GM19240 (cell line): ENCODE measurements at regions not wholly inside any gene's neighbourhood (a gene's known extent, or its start where the extent isn't known, plus 50 kb on each side); places are given as distances from the start of the nearest gene placed in this dataset.
"Not testable (repeated sequence)": the region's sequence is repeated elsewhere in the genome, so short reads cannot be mapped to it uniquely, and the experiment has no call there.

Experiments used
- DNase-seq: peaks from one replicate; pipeline ENCODE4 v3.0.0; 2011; ENCODE audit warnings: low spot score; ENCODE audit not compliant: insufficient read length

- DNase-seq, result not testable (repeated sequence)
Measured at GRCh38 chrX:129084291-129084690, 439.0 kb downstream of the SMARCA1 start.

GRCh38 chrX:129077424-129078170, 445.7 kb downstream of the SMARCA1 start:
- no peak for DNase-seq

- no peak for DNase-seq
Measured at GRCh38 chrX:129071390-129071789, 451.9 kb downstream of the SMARCA1 start.

GRCh38 chrX:129065895-129066294, 457.4 kb downstream of the SMARCA1 start:
- no peak for DNase-seq

DNA sequence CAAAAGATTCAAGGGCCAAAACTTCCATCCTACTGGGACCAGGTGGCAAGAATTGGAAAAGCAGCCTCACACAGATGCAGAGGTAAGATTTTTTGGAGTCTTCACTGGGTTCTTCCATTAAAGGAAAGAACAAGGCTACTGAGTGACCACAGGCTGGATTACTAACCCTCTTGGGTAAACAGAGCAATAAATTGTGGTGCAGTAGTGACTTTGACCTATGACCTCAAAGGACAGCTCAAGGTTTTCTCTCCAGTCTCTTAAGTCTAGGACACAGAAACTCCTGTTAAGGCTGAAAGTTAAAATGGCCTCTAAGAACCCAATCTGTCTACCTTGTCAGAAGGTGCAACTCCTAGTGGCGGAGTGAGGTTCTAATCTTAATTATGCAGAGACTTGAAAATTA, 464.9 kb downstream of the SMARCA1 start:
- DNase-seq, result no peak

DNA sequence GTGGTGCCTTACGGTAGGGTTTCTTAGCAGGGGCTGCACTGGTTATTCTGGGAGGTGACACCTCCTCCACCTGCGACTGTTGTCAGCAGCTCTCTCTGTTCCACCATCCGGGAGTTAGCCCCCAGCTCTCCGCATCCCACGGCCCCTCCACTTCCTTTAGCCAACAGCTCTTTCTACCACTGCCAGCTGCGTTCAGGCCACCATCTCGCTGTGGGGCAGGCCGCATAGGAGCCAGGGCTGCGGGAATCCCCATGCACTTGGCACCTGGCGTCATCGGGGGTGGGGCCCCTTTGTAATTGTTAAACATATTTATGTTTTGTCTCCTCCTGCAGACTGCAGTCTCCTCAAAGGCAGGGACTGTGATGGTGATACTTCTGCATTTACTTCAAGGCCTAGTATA, 480.2 kb downstream of the SMARCA1 start:
- no peak for DNase-seq

DNA sequence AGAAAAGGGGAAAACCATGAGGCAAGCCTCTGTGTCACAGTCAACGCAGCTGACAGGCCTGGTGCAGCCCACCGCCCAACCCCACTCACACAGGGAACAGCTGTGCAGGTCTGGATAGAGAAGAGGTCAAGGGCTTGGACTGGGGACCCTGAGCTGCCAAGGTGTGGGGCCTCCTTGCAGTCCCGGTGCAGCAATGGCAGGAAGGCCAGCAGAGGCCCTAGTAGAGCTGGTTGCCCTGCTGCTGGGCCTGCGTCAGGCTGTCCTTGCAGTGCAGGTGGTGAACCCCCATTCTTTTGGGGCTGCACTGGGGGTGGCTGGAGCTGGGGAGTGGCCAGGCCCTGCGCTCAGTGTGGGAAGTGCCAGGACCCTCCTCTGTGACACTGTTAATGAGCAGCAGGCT, 482.0 kb downstream of the SMARCA1 start:
- no peak for DNase-seq

DNA sequence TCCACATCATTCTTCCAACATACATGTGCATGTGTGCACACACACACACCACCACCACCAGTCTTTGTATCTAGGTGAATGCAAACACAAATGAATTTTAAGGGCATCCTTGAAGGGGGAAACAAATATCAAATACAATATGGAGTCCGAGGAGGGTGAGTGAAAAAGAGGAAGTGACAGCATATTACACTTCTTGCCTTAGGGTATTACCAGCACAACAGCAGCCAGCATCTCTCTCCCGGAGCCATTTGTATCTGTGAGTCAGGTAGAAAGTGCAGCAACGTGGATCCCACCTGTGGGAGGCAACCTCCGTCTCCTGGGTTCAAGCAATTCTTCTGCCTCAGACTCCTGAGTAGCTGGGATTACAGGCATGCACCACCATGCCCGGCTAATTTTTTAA, 483.2 kb downstream of the SMARCA1 start:
- no peak for DNase-seq

DNA sequence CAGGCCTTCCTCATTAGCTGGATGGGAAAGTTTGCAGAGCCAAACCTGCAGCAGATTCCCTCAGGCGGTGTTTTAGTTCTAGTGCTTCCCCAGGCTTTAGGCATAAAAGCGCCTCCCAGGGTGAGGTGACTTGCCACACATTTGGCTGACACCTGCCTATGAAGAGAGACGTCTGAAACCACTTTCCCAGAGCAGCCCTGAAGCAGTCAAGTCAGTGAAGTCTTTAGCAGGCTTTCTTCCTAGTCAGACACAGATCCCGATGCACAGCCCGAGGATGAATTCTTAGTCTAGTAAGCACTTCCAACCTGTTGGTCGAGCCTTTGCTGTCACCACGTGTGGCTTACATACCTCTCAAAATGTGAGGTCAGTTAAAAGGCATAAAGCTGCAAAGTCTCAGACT, 484.1 kb downstream of the SMARCA1 start:
- DNase-seq, result no peak

GRCh38 chrX:129037389-129037788, 485.9 kb downstream of the SMARCA1 start:
- no peak for DNase-seq

DNA sequence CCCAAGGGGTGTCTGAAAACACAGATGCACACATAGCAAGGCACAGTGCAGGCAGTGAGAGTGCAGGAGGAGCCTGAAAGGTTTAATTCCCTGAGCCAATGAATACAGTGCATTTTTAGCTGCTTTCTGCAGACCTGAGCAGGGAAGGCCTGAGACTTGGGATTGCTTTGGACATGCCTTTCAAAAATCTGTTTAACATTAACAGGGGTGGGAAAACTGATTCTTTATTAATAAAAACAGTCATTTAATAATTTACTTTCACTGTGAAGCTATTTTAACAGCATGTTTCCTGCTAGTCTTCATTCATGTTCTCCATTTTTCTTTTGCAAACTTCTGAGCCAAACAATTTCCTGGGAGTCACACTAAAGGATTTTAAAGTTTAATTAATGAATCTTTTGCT, 488.1 kb downstream of the SMARCA1 start:
- DNase-seq, result no peak

DNA sequence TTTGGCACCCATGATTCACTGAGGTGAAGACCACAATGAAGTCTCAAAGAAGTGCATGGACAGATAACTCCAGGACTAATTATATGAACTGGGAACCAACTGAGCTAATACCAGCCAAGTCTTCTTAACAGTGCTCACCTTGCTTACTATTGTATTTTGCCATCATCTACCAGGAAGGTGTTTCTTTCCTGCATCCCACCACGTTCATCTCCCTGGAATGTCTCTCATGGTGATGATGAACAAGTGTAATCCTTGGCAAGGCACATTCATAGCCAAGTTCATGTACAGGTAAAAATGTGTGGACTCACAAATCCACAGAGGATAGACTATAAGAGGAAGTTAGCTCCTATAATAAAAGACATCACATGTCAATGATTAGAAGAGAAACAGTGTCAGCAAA, 489.1 kb downstream of the SMARCA1 start:
- no peak for DNase-seq

GRCh38 chrX:129026202-129026601, 497.1 kb downstream of the SMARCA1 start:
- DNase-seq, result no peak

- DNase-seq, result no peak
Measured at GRCh38 chrX:129025376-129025775, 497.9 kb downstream of the SMARCA1 start.

- no peak for DNase-seq
Measured at GRCh38 chrX:129019412-129019811, 503.9 kb downstream of the SMARCA1 start.

- DNase-seq, result no peak
Measured at GRCh38 chrX:129015381-129015780, 507.9 kb downstream of the SMARCA1 start.

GRCh38 chrX:129013574-129013973, 509.7 kb downstream of the SMARCA1 start:
- no peak for DNase-seq

- DNase-seq, result no peak
Measured at GRCh38 chrX:129007631-129008030, 515.7 kb downstream of the SMARCA1 start.

GRCh38 chrX:129006491-129006890, 516.8 kb downstream of the SMARCA1 start:
- no peak for DNase-seq

DNA sequence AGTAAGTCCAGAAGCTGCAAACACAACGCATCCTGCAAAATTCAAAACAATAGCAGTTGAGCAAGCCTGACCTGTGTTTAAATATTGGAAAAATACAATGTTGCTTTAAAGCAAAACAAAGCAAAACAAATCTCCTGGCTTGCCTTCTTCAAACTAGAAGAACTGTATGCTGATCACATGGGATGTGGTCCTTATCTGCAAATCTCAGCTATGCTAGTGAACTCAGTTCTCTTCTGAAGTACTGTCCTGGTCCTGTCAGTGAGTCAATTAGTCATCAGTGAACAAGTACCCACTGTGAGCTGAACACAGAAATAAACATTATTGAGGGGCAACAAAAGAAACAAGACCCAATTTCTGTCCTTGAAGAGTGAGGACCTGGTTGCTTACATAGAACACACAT, 522.5 kb downstream of the SMARCA1 start:
- DNase-seq, result no peak

GRCh38 chrX:129000018-129000417, 523.3 kb downstream of the SMARCA1 start:
- DNase-seq, result no peak

DNA sequence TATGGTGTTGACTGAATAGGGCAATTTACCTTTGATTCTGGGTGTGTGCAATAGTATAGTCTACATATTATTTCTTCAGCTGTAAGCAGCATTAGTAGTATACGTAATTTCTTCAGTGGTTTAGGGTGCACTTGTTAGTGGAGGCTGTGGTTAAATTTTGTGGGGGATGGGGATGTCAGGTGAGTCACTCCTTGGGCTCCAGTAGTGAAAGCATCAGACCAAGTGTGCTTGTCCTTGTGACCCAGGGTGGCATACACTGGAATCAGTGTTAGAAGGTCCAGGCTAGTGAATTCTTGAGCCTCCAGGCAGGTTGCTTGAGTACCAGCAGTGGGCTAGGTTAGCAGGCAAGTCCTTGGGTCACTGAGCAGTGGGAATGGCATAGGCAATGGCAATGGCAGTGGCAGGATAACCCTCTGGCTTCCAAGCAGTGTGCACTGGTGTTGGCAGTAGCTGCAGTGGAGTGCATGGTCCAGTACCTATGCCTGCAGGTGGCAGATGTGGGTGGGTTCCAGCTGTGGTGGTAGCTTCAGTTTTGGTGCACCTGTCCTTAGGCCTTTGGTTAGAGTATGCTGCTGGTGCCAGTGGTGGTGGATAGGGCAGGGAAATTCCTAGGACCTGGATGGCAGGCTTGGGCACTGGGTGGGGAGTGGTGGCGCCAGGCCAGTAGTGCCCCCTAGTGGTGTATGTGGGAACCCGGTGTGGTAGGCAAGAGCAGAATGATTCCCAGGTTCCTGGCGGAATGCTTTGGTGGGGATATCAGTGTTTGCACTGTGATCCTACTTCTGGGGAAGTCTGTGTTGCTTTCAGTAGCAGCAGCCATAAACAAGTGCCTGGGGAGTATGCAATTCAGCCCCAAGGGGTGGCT, 531.0 kb downstream of the SMARCA1 start:
- no peak for DNase-seq

GRCh38 chrX:128975745-128976144, 547.5 kb downstream of the SMARCA1 start:
- DNase-seq, result no peak
